GM12878 (cell line): ENCODE measurements at regions not wholly inside any gene's neighbourhood (a gene's known extent, or its start where the extent isn't known, plus 50 kb on each side); places are given as distances from the start of the nearest gene placed in this dataset.

ENCODE experiments used
- ATF2 ChIP-seq: IDR thresholded peaks from 2 replicates; pipeline ENCODE4 v1.6.1; 2012; ENCODE audit warnings: low read length, inconsistent platforms
- DPF2 ChIP-seq: fragments of 450-650 bp; IDR thresholded peaks from 2 replicates; pipeline ENCODE4 v1.6.1; 2017; ENCODE audit warnings: mild to moderate bottlenecking
- EED ChIP-seq: sonication (generic); IDR thresholded peaks from 2 replicates; pipeline ENCODE4 v1.6.1; 2016; ENCODE audit warnings: antibody characterized with exemption, low read depth
- NFIC ChIP-seq: IDR thresholded peaks from 2 replicates; pipeline ENCODE4 v1.6.1; 2012; ENCODE audit warnings: low read depth, mild to moderate bottlenecking, inconsistent platforms, low read length, moderate library complexity
- POU2F2 ChIP-seq: IDR thresholded peaks from 3 replicates; pipeline ENCODE4 v1.6.1; 2011; ENCODE audit warnings: low read depth, mild to moderate bottlenecking, low read length, borderline replicate concordance
- RELB ChIP-seq: fragments of 450-650 bp; IDR thresholded peaks from 2 replicates; pipeline ENCODE4 v1.6.1; 2017; ENCODE audit warnings: low read depth, mild to moderate bottlenecking, moderate library complexity
- TCF12 ChIP-seq: IDR thresholded peaks from 2 replicates; pipeline ENCODE4 v1.6.1; 2011; ENCODE audit warnings: low read depth, mild to moderate bottlenecking, low read length
- ZBTB40 ChIP-seq: fragments of 450-650 bp; IDR thresholded peaks from 2 replicates; pipeline ENCODE4 v1.6.1; 2016; ENCODE audit warnings: mild to moderate bottlenecking, moderate library complexity, borderline replicate concordance
- ZNF274 ChIP-seq: IDR thresholded peaks from one replicate; pipeline ENCODE4 v1.8.0; 2011; ENCODE audit not compliant: insufficient read length, insufficient read depth

- TF ChIP-seq RELB (0 out of 2 replicates have a peak, but pooled peaks have one; percentile 15), EED (0 out of 2 replicates have a peak, but pooled peaks have one; percentile 24), DPF2 (peak; percentile 55; the same call in 1 of the 2 replicates), ZNF274 (no peak), NFIC (0 out of 2 replicates have a peak, but pooled peaks have one; percentile 35), POU2F2 (peak; percentile 21; the same call in 1 of the 3 replicates), ZBTB40 (no peak), ATF2 (0 out of 2 replicates have a peak, but pooled peaks have one; percentile 22), TCF12 (0 out of 2 replicates have a peak, but pooled peaks have one; percentile 29)
Measured at GRCh38 chr4:33184657-33185290, 2464.6 kb downstream of the PCDH7 start (continued).
